ENCODE measurements at regions not wholly inside any gene's neighbourhood (a gene's known extent, or its start where the extent isn't known, plus 50 kb on each side); places are given as distances from the start of the nearest gene placed in this dataset.

- TF ChIP-seq POLR2A (IDR thresholded peaks at IDR 0.05): no peak
- TF ChIP-seq POLR2AphosphoS5 (IDR thresholded peaks at IDR 0.05): no peak
- TF ChIP-seq CTCF (IDR thresholded peaks at IDR 0.05): no peak
Measured at GRCh38 chr9:82147798-82148425, 159.3 kb downstream of the SPATA31D1 start.

All from transverse colon (tissue), 4 donors.